ENCODE measurements at regions not wholly inside any gene's neighbourhood (a gene's known extent, or its start where the extent isn't known, plus 50 kb on each side); places are given as distances from the start of the nearest gene placed in this dataset.
"Not testable (repeated sequence)": the region's sequence is repeated elsewhere in the genome, so short reads cannot be mapped to it uniquely, and the experiment has no call there.

DNA sequence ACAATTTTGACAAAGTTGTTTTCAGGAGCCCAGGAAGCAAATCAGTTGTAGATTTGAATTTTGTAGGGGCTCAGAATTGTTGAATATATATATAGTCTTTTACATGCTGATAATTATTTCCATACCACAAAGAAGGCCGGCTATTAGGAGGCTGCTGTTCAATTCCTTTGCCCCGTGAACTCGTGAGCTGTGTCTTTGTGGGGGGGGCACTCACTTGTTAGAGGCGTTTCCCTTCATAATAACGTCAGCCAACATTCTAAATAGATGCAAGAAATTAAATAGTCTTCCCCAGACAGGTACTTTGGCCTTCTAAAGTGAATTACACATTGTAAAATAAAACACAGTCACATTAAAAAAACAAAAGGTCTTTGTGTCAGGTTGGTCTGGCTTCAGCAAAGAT is 138.7 kb downstream of the DEFB131A start:
- H3K4me3 ChIP-seq (ENCODE audit: insufficient read depth, low read depth, low read length); H3K27me3 ChIP-seq (ENCODE audit: control insufficient read depth, insufficient read depth, low read length); DNase-seq; H3K36me3 ChIP-seq (replicated peaks; ENCODE audit: control insufficient read depth, insufficient read depth, low read length): not testable (repeated sequence)

GRCh38 chr4:9592010-9592409 is 147.8 kb downstream of the DEFB131A start:
- Histone ChIP-seq H3K36me3 (replicated peaks; ENCODE audit: control insufficient read depth, insufficient read depth, low read length) (no peaks in the 10 kb centered on the region), H3K27me3 (ENCODE audit: control insufficient read depth, insufficient read depth, low read length) (no peaks in the 10 kb centered on the region), H3K4me3 (ENCODE audit: insufficient read depth, low read depth, low read length) (no peak overlapping the region)
- DNase-seq: no peak

DNA sequence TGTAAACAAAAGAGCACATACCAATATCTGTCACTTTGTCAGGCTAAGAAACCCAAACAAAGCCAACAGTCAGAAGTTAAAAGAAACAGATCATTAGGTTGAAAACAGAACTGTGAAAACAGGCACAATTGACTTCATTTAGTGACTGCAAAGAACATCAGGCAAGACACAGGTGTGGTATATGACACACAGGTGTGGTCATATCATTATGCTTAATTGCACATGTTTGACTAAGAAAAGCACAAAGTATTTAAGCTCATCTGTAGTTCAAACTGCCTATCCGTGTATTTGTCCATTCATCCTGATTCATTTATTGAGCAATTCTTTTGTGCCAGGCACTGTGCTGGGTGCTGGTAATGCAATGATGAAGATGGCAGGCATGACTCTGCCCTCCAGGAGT is 150.7 kb downstream of the DEFB131A start:
- H3K27me3 ChIP-seq (ENCODE audit: control insufficient read depth, insufficient read depth, low read length): no peaks in the 10 kb centered on the region
- DNase-seq: no peak
- no peak overlapping the region for H3K4me3 ChIP-seq (ENCODE audit: insufficient read depth, low read depth, low read length)
- H3K36me3 ChIP-seq (replicated peaks; ENCODE audit: control insufficient read depth, insufficient read depth, low read length): no peaks in the 10 kb centered on the region

DNA sequence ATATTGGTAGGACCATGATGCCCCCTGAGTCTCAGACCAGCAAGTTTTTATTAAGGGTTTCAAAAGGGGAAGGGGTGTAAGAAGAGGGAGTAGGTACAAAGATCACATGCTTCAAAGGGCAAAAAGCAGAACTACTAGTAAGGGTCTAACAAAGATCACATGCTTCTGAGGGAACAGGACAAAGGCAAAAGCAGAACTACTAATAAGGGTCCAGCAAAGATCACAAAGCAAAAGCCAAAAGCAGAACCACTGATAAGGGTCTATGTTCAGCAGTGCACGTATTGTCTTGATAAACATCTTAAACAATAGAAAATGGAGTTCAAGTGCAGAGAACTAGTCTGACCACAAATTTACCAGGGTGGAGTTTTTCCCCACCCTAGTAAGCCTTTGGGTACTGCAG is 151.3 kb downstream of the DEFB131A start:
- H3K36me3 ChIP-seq (replicated peaks; ENCODE audit: control insufficient read depth, insufficient read depth, low read length); DNase-seq; H3K4me3 ChIP-seq (ENCODE audit: insufficient read depth, low read depth, low read length); H3K27me3 ChIP-seq (ENCODE audit: control insufficient read depth, insufficient read depth, low read length): not testable (repeated sequence)

GRCh38 chr4:9599266-9599665 is 155.1 kb downstream of the DEFB131A start:
- DNase-seq: no peak
- no peak overlapping the region for H3K4me3 ChIP-seq (ENCODE audit: insufficient read depth, low read depth, low read length)
- no peaks in the 10 kb centered on the region for H3K27me3 ChIP-seq (ENCODE audit: control insufficient read depth, insufficient read depth, low read length)
- no peaks in the 10 kb centered on the region for H3K36me3 ChIP-seq (replicated peaks; ENCODE audit: control insufficient read depth, insufficient read depth, low read length)

GRCh38 chr4:9600246-9600645 is 156.0 kb downstream of the DEFB131A start:
- no peak overlapping the region for H3K4me3 ChIP-seq (ENCODE audit: insufficient read depth, low read depth, low read length)
- no peaks in the 10 kb centered on the region for H3K27me3 ChIP-seq (ENCODE audit: control insufficient read depth, insufficient read depth, low read length)
- H3K36me3 ChIP-seq (replicated peaks; ENCODE audit: control insufficient read depth, insufficient read depth, low read length): no peaks in the 10 kb centered on the region
- no peak for DNase-seq

DNA sequence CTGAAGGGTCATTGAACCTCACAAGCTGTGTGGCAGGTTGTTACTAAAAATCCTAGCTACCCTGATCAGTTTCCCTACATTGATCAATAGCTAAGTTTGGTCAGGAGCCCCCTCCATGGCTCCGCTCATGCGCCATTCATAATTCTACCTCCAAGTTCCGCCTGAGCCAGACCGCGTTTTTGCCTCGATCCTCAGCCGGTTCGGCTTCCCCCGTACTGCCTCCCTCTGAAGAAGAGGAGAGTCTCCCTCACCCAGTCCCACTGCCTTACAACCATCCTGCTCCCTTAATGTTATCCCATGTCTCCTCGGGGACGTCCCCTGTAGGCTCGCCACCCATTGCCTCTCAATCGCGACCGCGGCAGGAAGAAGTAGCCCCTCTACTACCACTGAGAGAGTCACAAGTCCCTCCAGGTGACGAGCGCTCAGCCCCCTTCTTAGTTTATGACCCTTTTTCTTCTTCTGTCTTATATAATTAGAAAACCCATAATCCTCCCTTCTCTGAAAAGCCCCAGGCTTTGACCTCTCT is 158.2 kb downstream of the DEFB131A start:
- H3K4me3 ChIP-seq (ENCODE audit: insufficient read depth, low read depth, low read length): peak overlapping the region; percentile 13; the same call in 1 of the 2 replicates
- no peaks in the 10 kb centered on the region for H3K27me3 ChIP-seq (ENCODE audit: control insufficient read depth, insufficient read depth, low read length)
- no peak for DNase-seq
- H3K36me3 ChIP-seq (replicated peaks; ENCODE audit: control insufficient read depth, insufficient read depth, low read length): no peaks in the 10 kb centered on the region

- H3K27me3 ChIP-seq (ENCODE audit: control insufficient read depth, insufficient read depth, low read length); DNase-seq; H3K36me3 ChIP-seq (replicated peaks; ENCODE audit: control insufficient read depth, insufficient read depth, low read length): not testable (repeated sequence)
- H3K4me3 ChIP-seq (ENCODE audit: insufficient read depth, low read depth, low read length): peak overlapping the region; percentile 10; the same call in 1 of the 2 replicates
Observed at GRCh38 chr4:9604031-9604892, 160.0 kb downstream of the DEFB131A start.

GRCh38 chr4:9604893-9605190 is 160.6 kb downstream of the DEFB131A start:
- H3K27me3 ChIP-seq (ENCODE audit: control insufficient read depth, insufficient read depth, low read length); DNase-seq; H3K36me3 ChIP-seq (replicated peaks; ENCODE audit: control insufficient read depth, insufficient read depth, low read length); H3K4me3 ChIP-seq (ENCODE audit: insufficient read depth, low read depth, low read length): not testable (repeated sequence)

GRCh38 chr4:9608300-9608699 is 164.1 kb downstream of the DEFB131A start:
- H3K36me3 ChIP-seq (replicated peaks; ENCODE audit: control insufficient read depth, insufficient read depth, low read length): no peaks in the 10 kb centered on the region
- DNase-seq: no peak
- no peak overlapping the region for H3K4me3 ChIP-seq (ENCODE audit: insufficient read depth, low read depth, low read length)
- no peaks in the 10 kb centered on the region for H3K27me3 ChIP-seq (ENCODE audit: control insufficient read depth, insufficient read depth, low read length)

GRCh38 chr4:9610321-9610720 is 166.1 kb downstream of the DEFB131A start:
- DNase-seq; H3K36me3 ChIP-seq (replicated peaks; ENCODE audit: control insufficient read depth, insufficient read depth, low read length); H3K4me3 ChIP-seq (ENCODE audit: insufficient read depth, low read depth, low read length); H3K27me3 ChIP-seq (ENCODE audit: control insufficient read depth, insufficient read depth, low read length): not testable (repeated sequence)

- no peaks in the 10 kb centered on the region for H3K36me3 ChIP-seq (replicated peaks; ENCODE audit: control insufficient read depth, insufficient read depth, low read length)
- no peak overlapping the region for H3K4me3 ChIP-seq (ENCODE audit: insufficient read depth, low read depth, low read length)
- H3K27me3 ChIP-seq (ENCODE audit: control insufficient read depth, insufficient read depth, low read length): no peaks in the 10 kb centered on the region
- no peak for DNase-seq
Observed at GRCh38 chr4:9611101-9611500, 166.9 kb downstream of the DEFB131A start.

DNA sequence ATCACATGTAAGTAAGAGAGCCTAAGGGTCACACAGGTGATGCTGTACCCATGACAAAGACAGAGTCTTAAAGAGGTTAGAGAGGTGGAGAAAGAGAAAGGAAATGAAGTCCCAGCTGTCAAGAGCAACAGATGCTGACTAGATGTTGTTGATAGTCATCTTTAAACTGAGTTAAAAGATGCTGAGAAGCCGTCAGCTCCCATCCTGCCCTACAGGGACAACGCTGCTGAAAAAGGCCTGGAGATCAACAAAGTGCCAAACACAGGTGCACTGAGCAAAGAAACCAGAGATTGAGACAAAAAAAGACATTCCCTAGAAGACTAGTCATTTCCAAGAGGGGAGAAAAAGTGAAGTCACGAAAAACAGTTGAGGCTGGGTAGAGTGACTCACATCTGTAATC is 145.0 kb upstream of the DRD5 start:
- H3K4me3 ChIP-seq (ENCODE audit: insufficient read depth, low read depth, low read length); DNase-seq; H3K27me3 ChIP-seq (ENCODE audit: control insufficient read depth, insufficient read depth, low read length); H3K36me3 ChIP-seq (replicated peaks; ENCODE audit: control insufficient read depth, insufficient read depth, low read length): not testable (repeated sequence)

DNA sequence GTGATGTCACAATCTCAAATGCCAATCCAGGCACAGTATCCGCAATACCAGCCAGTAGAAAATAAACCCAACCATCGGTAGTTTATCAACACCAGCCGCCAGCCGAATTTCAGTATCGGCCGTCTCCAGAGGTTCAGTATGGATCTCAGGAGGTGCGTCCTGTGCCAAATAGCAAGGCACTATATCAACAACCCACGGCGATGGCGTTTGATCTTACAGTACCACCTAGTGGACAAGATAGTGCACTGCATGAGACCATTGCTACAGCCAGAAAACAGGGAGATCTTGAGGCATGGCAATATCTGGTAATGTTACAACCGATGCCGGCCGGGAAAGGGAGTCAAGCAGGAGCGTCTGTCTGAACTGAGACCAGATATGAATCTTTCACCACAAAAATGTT is 121.8 kb upstream of the DRD5 start:
- H3K4me3 ChIP-seq (ENCODE audit: insufficient read depth, low read depth, low read length); H3K27me3 ChIP-seq (ENCODE audit: control insufficient read depth, insufficient read depth, low read length); DNase-seq; H3K36me3 ChIP-seq (replicated peaks; ENCODE audit: control insufficient read depth, insufficient read depth, low read length): not testable (repeated sequence)

- H3K4me3 ChIP-seq (ENCODE audit: insufficient read depth, low read depth, low read length); H3K36me3 ChIP-seq (replicated peaks; ENCODE audit: control insufficient read depth, insufficient read depth, low read length); H3K27me3 ChIP-seq (ENCODE audit: control insufficient read depth, insufficient read depth, low read length); DNase-seq: not testable (repeated sequence)
Observed at GRCh38 chr4:9660955-9661354, 120.5 kb upstream of the DRD5 start.
